ENCODE measurements at regions not wholly inside any gene's neighbourhood (a gene's known extent, or its start where the extent isn't known, plus 50 kb on each side); places are given as distances from the start of the nearest gene placed in this dataset.
"Not testable (repeated sequence)": the region's sequence is repeated elsewhere in the genome, so short reads cannot be mapped to it uniquely, and the experiment has no call there.

DNA sequence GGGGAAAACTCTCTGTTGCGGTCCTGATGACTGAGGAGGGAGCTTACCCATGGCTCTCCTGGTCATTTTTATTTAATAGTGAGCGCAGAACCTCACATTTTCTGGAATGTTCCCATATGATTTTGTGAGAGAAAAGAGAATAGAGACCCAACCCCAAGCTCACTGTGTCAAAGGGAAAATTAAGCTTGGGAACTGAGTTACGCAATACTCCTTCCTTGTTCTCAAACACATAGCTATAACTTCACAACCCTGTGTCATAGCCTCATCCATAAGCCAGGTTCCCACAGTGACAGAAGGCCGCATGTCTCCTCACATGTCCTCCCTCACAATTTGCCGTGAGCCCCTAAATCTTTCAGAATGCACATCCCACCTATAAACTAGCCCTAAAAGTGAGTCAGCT, 252.8 kb downstream of the CCDC74A start:
- not testable (repeated sequence) for DNase-seq (ENCODE audit: low read depth); H3K4me3 ChIP-seq (ENCODE audit: low read depth, low read length)

DNA sequence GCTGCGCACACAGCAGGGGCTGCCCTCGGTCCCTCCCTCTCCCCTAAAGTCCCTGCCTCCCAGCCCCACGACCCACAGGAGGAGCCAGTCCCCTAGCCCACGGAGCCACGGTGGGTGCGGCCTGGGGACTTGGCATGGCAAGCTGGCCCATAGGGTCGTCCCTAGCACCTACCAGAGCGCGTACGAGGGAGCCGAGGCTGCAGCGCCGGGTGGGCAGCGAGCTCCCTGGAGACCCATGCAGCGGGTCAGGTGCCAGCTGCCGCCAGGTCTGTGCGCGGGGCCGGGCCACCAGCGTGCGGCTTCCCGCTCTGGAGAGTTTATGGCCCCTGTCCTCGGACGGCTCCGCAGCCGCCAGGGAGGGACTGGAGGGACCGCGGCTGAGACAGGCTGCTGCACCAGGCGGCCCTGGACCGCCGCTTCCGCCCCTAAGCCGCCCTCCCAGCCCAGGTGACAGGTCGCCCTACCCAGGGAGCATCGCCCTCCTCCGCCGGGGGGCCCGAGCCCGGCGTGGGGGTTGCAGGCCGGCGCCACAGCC, 273.6 kb downstream of the CCDC74A start:
- TF ChIP-seq, protein P1, sequence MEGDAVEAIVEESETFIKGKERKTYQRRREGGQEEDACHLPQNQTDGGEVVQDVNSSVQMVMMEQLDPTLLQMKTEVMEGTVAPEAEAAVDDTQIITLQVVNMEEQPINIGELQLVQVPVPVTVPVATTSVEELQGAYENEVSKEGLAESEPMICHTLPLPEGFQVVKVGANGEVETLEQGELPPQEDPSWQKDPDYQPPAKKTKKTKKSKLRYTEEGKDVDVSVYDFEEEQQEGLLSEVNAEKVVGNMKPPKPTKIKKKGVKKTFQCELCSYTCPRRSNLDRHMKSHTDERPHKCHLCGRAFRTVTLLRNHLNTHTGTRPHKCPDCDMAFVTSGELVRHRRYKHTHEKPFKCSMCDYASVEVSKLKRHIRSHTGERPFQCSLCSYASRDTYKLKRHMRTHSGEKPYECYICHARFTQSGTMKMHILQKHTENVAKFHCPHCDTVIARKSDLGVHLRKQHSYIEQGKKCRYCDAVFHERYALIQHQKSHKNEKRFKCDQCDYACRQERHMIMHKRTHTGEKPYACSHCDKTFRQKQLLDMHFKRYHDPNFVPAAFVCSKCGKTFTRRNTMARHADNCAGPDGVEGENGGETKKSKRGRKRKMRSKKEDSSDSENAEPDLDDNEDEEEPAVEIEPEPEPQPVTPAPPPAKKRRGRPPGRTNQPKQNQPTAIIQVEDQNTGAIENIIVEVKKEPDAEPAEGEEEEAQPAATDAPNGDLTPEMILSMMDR (IDR thresholded peaks at IDR 0.05; ENCODE audit: insufficient read depth, low read length), result no peak
- H3K4me3 ChIP-seq (ENCODE audit: low read depth, low read length), result no peak overlapping the region
- no peak for DNase-seq (ENCODE audit: low read depth)

DNA sequence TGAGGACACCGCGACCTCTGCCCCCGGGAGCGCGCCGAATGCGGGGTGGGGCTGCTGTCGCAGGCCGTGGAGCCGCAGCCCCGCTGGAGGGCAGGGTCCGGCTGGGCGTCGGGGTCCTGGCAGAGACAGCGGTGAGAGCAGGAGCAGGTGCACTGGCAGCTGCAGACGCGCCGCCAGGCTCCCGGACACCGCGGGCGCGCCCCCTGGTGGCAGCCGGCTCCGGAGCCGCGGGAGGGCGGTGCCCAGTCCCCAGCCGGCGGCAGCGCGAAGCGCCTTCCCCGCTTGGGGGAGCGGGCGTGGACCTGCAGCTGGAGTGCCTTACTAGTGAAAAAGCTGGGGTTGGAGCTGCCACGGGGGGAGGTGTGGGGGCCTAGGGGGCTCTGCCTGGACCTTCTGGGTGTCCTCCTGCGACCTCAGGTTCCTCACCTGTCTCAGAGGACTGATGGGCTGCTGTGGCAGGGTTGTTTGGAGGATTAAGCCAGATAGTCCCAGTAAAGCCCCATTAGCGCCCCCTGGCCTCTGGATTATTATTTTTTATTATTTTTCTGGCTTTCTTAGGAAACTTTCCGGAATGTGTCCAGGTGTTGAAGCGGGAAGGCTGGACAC, 274.2 kb downstream of the CCDC74A start:
- DNase-seq (ENCODE audit: low read depth), result peak; percentile 27
- H3K4me3 ChIP-seq (ENCODE audit: low read depth, low read length), result peak overlapping the region; percentile 38
- TF ChIP-seq, protein P1 (IDR thresholded peaks at IDR 0.05; ENCODE audit: insufficient read depth, low read length), result peak; percentile 17

DNA sequence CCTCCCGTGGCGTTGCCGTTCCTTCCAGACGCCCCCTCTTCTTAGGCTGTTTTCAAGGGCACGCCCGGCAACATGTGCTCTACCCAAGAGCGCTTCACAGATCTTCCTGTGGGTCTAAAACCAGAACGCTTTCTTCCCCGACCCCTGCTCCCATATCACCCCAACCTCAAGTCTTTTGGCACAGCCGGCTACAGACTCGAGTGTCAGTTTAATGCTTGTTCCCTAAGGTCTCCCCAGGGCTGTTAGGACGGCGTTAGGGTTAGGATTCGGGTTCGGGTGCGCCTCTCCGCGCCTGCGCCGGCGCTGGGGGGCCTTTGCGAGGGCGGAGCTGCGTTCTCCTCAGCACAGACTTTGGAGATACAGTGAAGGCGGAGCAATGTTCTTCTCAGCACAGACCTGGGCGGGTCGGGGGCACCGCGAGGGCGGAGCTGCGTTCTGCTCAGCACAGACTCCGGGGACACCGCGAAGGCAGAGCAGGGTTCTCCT, 274.7 kb downstream of the CCDC74A start:
- DNase-seq (ENCODE audit: low read depth), result peak; percentile 6
- H3K4me3 ChIP-seq (ENCODE audit: low read depth, low read length), result peak overlapping the region; percentile 38

DNA sequence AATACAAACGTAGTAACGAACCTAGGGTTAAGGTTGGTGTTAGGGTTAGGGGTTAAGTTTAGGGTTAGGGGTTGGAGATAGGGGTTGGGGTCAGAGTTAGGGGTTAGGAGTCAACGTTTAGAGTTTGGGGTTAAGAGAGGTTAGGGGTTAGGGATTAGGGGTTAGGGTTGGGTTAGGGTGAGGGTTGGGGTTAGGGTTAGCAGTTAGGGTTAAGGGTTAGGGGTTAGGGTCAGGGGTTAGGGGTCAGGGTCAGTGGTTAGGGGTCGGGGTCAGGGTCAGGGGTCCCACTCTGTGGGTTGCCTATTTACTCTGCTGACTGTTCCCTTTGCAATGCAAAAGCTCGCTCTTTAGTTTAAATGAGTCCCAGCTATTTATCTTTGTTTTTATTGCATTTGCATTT, 275.5 kb downstream of the CCDC74A start:
- not testable (repeated sequence) for H3K4me3 ChIP-seq (ENCODE audit: low read depth, low read length); DNase-seq (ENCODE audit: low read depth)

DNA sequence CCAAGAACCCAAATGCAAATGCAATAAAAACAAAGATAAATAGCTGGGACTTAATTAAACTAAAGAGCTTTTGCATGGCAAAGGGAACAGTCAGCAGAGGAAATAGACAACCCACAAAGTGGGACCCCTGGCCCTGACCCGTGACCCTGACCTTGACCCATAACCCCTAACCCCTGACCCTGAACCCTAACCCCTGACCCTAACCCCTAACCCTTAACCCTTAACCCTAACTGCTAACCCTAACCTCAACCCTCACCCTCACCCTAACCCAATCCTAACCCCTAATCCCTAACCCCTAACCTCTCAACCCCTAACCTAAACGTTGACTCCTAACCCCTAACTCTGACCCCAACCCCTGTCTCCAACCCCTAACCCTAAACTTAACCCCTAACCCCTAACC, 284.9 kb downstream of the CCDC74A start:
- not testable (repeated sequence) for H3K4me3 ChIP-seq (ENCODE audit: low read depth, low read length); DNase-seq (ENCODE audit: low read depth)

DNA sequence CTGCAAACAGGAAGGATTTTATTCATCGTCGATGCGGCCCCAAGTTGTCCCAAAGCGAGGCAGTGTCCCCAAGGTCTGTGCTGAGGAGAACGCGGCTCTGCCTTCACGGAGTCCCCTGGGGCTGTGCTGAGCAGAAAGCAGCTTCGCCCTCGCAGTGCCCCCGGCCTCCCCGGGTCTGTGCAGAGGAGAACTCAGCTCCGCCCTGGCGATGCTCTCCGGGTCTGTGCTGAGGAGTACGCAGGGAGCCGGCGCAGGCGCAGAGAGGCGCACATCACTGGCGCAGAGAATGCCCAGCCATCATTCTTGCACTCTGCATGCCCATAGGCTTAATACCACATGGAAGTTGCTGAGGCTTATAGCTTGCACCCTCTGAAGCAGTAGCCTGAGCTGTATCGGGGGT, 285.7 kb downstream of the CCDC74A start:
- DNase-seq (ENCODE audit: low read depth); H3K4me3 ChIP-seq (ENCODE audit: low read depth, low read length): not testable (repeated sequence)

DNA sequence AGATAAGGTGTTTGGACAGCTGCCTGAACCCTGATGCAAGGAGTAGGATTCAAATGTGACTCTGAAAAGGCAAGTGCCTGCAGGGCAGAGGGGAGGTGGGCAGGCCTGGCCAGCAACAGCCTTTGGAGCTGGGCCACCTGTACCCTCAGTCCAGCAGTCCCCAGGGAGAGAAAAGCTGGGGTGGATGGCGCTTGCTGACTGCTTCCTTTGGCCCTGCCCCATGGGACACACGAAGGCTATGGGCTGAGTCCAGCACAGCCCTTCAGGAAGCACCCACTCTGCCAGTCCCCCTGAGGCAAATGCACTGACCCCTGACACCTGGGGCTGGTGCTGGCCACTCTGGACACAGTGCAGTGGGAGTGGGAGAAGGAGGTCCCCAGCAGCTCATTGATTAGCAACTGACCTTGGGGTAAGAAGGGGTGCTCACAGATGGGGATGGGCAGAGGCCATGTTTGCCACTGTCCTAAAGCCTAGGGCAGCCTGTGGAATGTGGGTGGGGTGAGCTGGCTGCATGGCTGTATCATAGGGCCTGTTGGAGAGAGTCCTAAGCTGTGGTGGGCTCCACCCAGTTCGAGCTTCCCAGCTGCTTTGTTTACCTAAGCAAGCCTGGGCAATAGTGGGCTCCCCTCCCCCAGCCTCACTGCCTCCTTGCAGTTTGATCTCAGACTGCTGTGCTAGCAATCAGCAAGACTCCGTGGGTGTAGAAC, 290.7 kb downstream of the CCDC74A start:
- not testable (repeated sequence) for DNase-seq (ENCODE audit: low read depth); H3K4me3 ChIP-seq (ENCODE audit: low read depth, low read length)

DNA sequence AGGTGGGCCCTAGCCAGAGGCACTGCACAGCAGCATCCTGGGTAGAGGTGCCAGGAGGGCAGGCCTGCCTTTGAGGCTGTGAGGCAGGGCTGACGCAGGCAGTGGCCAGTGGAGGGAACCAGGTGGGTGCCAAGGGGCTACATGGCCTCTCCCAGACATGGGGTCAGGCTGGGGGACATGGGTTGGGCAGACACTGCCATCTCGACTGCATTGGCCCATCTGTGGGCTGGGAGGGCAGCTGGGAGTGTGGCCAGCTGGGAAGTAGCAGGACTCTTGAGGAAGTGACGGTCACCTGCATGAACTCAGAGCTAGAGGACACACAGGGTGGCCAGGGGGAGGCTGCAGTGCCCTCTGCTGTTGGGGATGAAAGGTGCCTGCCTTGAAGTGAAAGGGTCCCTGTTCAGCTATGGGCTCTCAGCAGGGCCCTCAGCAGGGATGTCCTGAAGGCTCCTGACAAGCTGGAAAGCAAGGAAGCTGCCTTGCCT, 294.6 kb downstream of the CCDC74A start:
- DNase-seq (ENCODE audit: low read depth); H3K4me3 ChIP-seq (ENCODE audit: low read depth, low read length): not testable (repeated sequence)

DNA sequence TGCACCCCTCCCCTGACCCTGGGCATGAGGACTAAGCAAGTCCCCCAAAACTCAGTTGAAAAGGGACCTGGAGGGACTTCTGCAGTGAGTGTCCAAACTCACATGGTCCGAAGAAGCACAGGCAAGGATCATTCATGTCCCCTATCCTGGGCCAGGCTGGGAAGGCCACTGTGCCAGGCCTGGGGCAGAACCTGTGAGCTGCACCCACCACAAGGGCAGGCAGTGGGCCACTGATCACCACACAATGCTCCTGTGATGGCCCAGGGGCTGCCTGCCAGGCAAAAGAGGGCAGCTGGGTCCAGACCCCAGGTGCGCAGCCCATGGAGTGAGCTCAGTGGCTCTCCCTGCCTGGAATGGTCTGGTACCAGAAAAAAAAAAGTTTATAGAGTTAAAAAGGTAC, 295.4 kb downstream of the CCDC74A start:
- DNase-seq (ENCODE audit: low read depth); H3K4me3 ChIP-seq (ENCODE audit: low read depth, low read length): not testable (repeated sequence)

DNA sequence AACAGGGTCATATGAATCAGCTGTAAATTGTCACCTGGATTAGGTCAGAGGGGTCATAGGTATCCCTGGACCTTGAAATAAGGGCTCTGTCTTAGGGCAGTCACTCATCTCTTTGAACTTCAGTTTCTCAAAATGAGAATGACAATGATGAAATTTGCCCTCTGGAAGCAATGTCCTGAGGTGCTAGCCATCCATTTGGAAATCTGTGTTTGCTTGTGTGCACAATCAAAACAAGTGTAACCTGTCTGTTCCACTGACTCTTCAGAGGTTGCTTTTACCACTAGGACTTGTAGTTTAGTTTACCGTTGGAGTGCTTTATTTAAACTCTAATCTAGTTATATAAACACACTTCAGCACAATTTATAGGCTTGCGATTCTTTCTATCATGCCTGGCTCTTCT, 297.3 kb downstream of the CCDC74A start:
- H3K4me3 ChIP-seq (ENCODE audit: low read depth, low read length); DNase-seq (ENCODE audit: low read depth): not testable (repeated sequence)
